H9 (cell line): ENCODE measurements at regions not wholly inside any gene's neighbourhood (a gene's known extent, or its start where the extent isn't known, plus 50 kb on each side); places are given as distances from the start of the nearest gene placed in this dataset.
A peak's percentile ranks its signal among the peaks of the same experiment; 100 is the strongest.
"Not testable (repeated sequence)": the region's sequence is repeated elsewhere in the genome, so short reads cannot be mapped to it uniquely, and the experiment has no call there.

Experiments used
- DNase-seq: peaks from one replicate; pipeline ENCODE4 v3.0.0-alpha.2; 2017
- H2AFZ ChIP-seq: one replicate; pipeline ENCODE4 v1.6.1; 2013; ENCODE audit warnings: mild to moderate bottlenecking, low read length, control low read depth, moderate library complexity
- H2AK5ac ChIP-seq: 2 replicates; pipeline ENCODE4 v1.6.1; 2013; ENCODE audit warnings: low read length, control low read depth, mixed read lengths; ENCODE audit not compliant: insufficient read length
- H2BK120ac ChIP-seq: one replicate; pipeline ENCODE4 v1.6.1; 2013; ENCODE audit warnings: low read depth, mild to moderate bottlenecking, low read length, control low read depth, inconsistent platforms; ENCODE audit not compliant: poor library complexity, severe bottlenecking
- H2BK12ac ChIP-seq: 2 replicates; pipeline ENCODE4 v1.6.1; 2013; ENCODE audit warnings: low read length, control low read depth, mixed read lengths, low read depth; ENCODE audit not compliant: insufficient read length
- H2BK15ac ChIP-seq: 2 replicates; pipeline ENCODE4 v1.6.1; 2013; ENCODE audit warnings: low read depth, low read length, control low read depth
- H2BK20ac ChIP-seq: one replicate; pipeline ENCODE4 v1.6.1; 2013; ENCODE audit warnings: low read depth, mild to moderate bottlenecking, low read length, control low read depth, inconsistent platforms; ENCODE audit not compliant: poor library complexity, severe bottlenecking
- H2BK5ac ChIP-seq: 2 replicates; pipeline ENCODE4 v1.6.1; 2013; ENCODE audit warnings: low read length, control low read depth, mixed read lengths; ENCODE audit not compliant: insufficient read length
- H3K14ac ChIP-seq: 2 replicates; pipeline ENCODE4 v1.6.1; 2013; ENCODE audit warnings: low read length, control low read depth; ENCODE audit not compliant: insufficient read depth
- H3K18ac ChIP-seq: 2 replicates; pipeline ENCODE4 v1.6.1; 2013; ENCODE audit warnings: low read depth, mild to moderate bottlenecking, mixed read lengths, low read length, control low read depth; ENCODE audit not compliant: insufficient read length
- H3K23ac ChIP-seq: 2 replicates; pipeline ENCODE4 v1.6.1; 2013; ENCODE audit warnings: low read length, control low read depth, mixed read lengths, low read depth; ENCODE audit not compliant: insufficient read length
- H3K23me2 ChIP-seq: 2 replicates; pipeline ENCODE4 v1.6.1; 2013; ENCODE audit warnings: low read depth, mild to moderate bottlenecking, mixed read lengths, low read length, control low read depth; ENCODE audit not compliant: insufficient read length, poor library complexity, severe bottlenecking
- H3K27ac ChIP-seq: 2 replicates; pipeline ENCODE4 v1.5.1; 2013; ENCODE audit warnings: low read length, control low read depth, mixed read lengths, low read depth; ENCODE audit not compliant: insufficient read length
- H3K27me3 ChIP-seq: 2 replicates; pipeline ENCODE4 v1.6.1; 2013; ENCODE audit warnings: low read length, control low read depth, inconsistent platforms; ENCODE audit not compliant: insufficient read depth
- H3K4ac ChIP-seq: 2 replicates; pipeline ENCODE4 v1.6.1; 2013; ENCODE audit warnings: low read depth, mild to moderate bottlenecking, control low read depth, inconsistent platforms, low read length, moderate library complexity
- H3K4me1 ChIP-seq: 2 replicates; pipeline ENCODE4 v1.6.1; 2013; ENCODE audit warnings: low read length, control low read depth, inconsistent platforms; ENCODE audit not compliant: insufficient read depth
- H3K4me2 ChIP-seq: 2 replicates; pipeline ENCODE4 v1.6.1; 2013; ENCODE audit warnings: low read length, control low read depth, mixed read lengths; ENCODE audit not compliant: insufficient read length, insufficient read depth
- H3K56ac ChIP-seq: 2 replicates; pipeline ENCODE4 v1.6.1; 2013; ENCODE audit warnings: low read depth, mild to moderate bottlenecking, mixed read lengths, low read length, control low read depth; ENCODE audit not compliant: insufficient read length
- H3K79me1 ChIP-seq: 2 replicates; pipeline ENCODE4 v1.6.1; 2013; ENCODE audit warnings: low read depth, mild to moderate bottlenecking, moderate library complexity, low read length, control low read depth, inconsistent platforms; ENCODE audit not compliant: insufficient read depth, poor library complexity, severe bottlenecking
- H3K79me2 ChIP-seq: 2 replicates; pipeline ENCODE4 v1.6.1; 2013; ENCODE audit warnings: low read length, control low read depth, inconsistent platforms; ENCODE audit not compliant: insufficient read depth
- H3K9ac ChIP-seq: 2 replicates; pipeline ENCODE4 v1.6.1; 2013; ENCODE audit warnings: low read length, control low read depth, mixed read lengths; ENCODE audit not compliant: insufficient read length; ENCODE audit errors: extremely low read depth
- H3K9me3 ChIP-seq: one replicate; pipeline ENCODE4 v1.6.1; 2013; ENCODE audit warnings: low read depth, low read length, inconsistent platforms; ENCODE audit not compliant: control insufficient read depth
- H3T11ph ChIP-seq: one replicate; pipeline ENCODE4 v1.6.1; 2013; ENCODE audit warnings: mild to moderate bottlenecking, low read length, control low read depth, inconsistent platforms
- H4K20me1 ChIP-seq: one replicate; pipeline ENCODE4 v1.6.1; 2013; ENCODE audit not compliant: control insufficient read depth, insufficient read length, insufficient read depth
- H4K5ac ChIP-seq: 2 replicates; pipeline ENCODE4 v1.6.1; 2013; ENCODE audit warnings: low read depth, mild to moderate bottlenecking, mixed read lengths, low read length, control low read depth; ENCODE audit not compliant: insufficient read length
- H4K8ac ChIP-seq: replicated peaks from 2 replicates; pipeline ENCODE4 v1.6.1; 2013; ENCODE audit warnings: low read length, control low read depth, mixed read lengths, low read depth; ENCODE audit not compliant: insufficient read length
- H4K91ac ChIP-seq: 2 replicates; pipeline ENCODE4 v1.6.1; 2013; ENCODE audit warnings: low read depth, mild to moderate bottlenecking, moderate library complexity, mixed read lengths, low read length, control low read depth; ENCODE audit not compliant: insufficient read length
- H3K27ac Mint-ChIP-seq, 3 experiments: 2 replicates in 2 of 3; 3 replicates in 1 of 3; pipeline ENCODE4 v1.8.0; 2020 to 2021; ENCODE audit warnings: mixed read lengths in 3 of 3, mild to moderate bottlenecking in 1 of 3, moderate library complexity in 1 of 3
- H3K27me3 Mint-ChIP-seq: 2 replicates; pipeline ENCODE4 v1.8.0; 2021; ENCODE audit warnings: low read depth, mild to moderate bottlenecking, moderate library complexity, mixed read lengths
- H3K36me3 Mint-ChIP-seq, 3 experiments: 2 replicates in 2 of 3; 3 replicates in 1 of 3; pipeline ENCODE4 v1.8.0; 2020 to 2021; ENCODE audit warnings: low read depth in 3 of 3, mixed read lengths in 3 of 3; ENCODE audit not compliant: insufficient read depth in 1 of 3
- H3K4me1 Mint-ChIP-seq, 2 experiments: 2 replicates each; pipeline ENCODE4 v1.8.0; 2020; ENCODE audit warnings: mixed read lengths in 2 of 2
- H3K4me3 Mint-ChIP-seq, 2 experiments: 2 replicates in 1 of 2; 3 replicates in 1 of 2; pipeline ENCODE4 v1.8.0; 2020 to 2021; ENCODE audit warnings: mild to moderate bottlenecking in 2 of 2, mixed read lengths in 2 of 2, moderate library complexity in 1 of 2
- H3K9me3 Mint-ChIP-seq, 2 experiments: 2 replicates in 1 of 2; 3 replicates in 1 of 2; pipeline ENCODE4 v1.8.0; 2020; ENCODE audit warnings: mild to moderate bottlenecking in 2 of 2, mixed read lengths in 2 of 2, moderate library complexity in 1 of 2
- WGBS: extraction: QIAGEN DNeasy Blood & Tissue Kit; methylation state at CpG from one replicate; pipeline ENCODE4 v1.1.7; 2013; ENCODE audit warnings: missing lambda C conversion rate, low lambda C conversion rate, mixed read lengths; ENCODE audit not compliant: insufficient read length; ENCODE audit errors: extremely low coverage; 5-methylcytosine and 5-hydroxymethylcytosine counted together
- TF ChIP-seq, protein P1 (sequence below): fragments of 200-600 bp; sonication (generic); conservative IDR thresholded peaks from 3 replicates; pipeline ENCODE4 v1.8.0; 2021; ENCODE audit warnings: antibody characterized with exemption, mild to moderate bottlenecking

DNA sequence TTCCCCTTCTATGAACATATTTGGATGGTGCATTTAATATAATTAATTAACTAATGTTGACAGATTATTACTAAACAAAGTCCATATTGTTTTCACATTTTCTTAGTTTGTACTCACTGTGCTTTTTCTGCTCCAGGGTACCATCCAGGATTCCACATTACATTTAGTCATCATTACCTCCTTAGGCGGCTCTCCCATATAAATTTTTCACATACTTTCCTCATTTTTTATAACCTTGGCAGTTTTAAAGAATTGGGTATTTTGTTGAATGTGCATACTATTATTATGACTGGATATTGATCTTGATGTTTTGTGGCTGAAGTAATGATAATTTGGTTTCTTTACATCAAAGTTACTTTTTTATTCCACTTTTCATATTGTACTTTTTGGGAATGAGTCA is 755.6 kb upstream of the ANO3 start:
- H3K4me1 Mint-ChIP-seq: peaks cover 32% of the 10 kb centered on the region in 2 experiments
- Histone ChIP-seq H3K4me1 (no peaks in the 10 kb centered on the region; the same call in 1 of the 2 replicates), H4K20me1 (no peaks in the 10 kb centered on the region), H3K27me3 (no peaks in the 10 kb centered on the region), H3K14ac (no peak overlapping the region), H3K79me2 (no peaks in the 10 kb centered on the region), H4K8ac (no peak overlapping the region), H3K79me1 (no peaks in the 10 kb centered on the region), H3K4ac (no peak overlapping the region), H2AFZ (no peak overlapping the region), H3K9ac (no peak overlapping the region), H4K91ac (no peak overlapping the region), H3K56ac (no peak overlapping the region), H3K27ac (no peak overlapping the region), H2BK12ac (no peak overlapping the region), H3K23ac (no peak overlapping the region), H3K23me2 (no peaks in the 10 kb centered on the region), H4K5ac (no peak overlapping the region), H2BK120ac (no peak overlapping the region), H3T11ph (no peak overlapping the region), H2BK20ac (no peak overlapping the region), H2BK15ac (no peak overlapping the region), H3K18ac (no peak overlapping the region), H3K4me2 (no peak overlapping the region), H2BK5ac (no peak overlapping the region), H3K9me3 (no peaks in the 10 kb centered on the region), H2AK5ac (no peak overlapping the region)
- H3K9me3 Mint-ChIP-seq: no peaks in the 10 kb centered on the region
- WGBS: no CpG with 5 or more reads among the region's 1 CpG
- no peak for DNase-seq
- H3K27me3 Mint-ChIP-seq: no peaks in the 10 kb centered on the region
- no peak overlapping the region for H3K4me3 Mint-ChIP-seq
- no peaks in the 10 kb centered on the region for H3K36me3 Mint-ChIP-seq
- TF ChIP-seq, protein P1, sequence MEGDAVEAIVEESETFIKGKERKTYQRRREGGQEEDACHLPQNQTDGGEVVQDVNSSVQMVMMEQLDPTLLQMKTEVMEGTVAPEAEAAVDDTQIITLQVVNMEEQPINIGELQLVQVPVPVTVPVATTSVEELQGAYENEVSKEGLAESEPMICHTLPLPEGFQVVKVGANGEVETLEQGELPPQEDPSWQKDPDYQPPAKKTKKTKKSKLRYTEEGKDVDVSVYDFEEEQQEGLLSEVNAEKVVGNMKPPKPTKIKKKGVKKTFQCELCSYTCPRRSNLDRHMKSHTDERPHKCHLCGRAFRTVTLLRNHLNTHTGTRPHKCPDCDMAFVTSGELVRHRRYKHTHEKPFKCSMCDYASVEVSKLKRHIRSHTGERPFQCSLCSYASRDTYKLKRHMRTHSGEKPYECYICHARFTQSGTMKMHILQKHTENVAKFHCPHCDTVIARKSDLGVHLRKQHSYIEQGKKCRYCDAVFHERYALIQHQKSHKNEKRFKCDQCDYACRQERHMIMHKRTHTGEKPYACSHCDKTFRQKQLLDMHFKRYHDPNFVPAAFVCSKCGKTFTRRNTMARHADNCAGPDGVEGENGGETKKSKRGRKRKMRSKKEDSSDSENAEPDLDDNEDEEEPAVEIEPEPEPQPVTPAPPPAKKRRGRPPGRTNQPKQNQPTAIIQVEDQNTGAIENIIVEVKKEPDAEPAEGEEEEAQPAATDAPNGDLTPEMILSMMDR: no peak
- no peak overlapping the region for H3K27ac Mint-ChIP-seq

GRCh38 chr11:25579554-25579953 is 752.4 kb upstream of the ANO3 start:
- not testable (repeated sequence) for H3K79me2 ChIP-seq, H2BK12ac ChIP-seq, H3K4ac ChIP-seq, H3K4me1 ChIP-seq, H3K27me3 Mint-ChIP-seq, H2AFZ ChIP-seq, H2BK5ac ChIP-seq, H4K91ac ChIP-seq, H3T11ph ChIP-seq, H3K14ac ChIP-seq, H3K18ac ChIP-seq, H3K36me3 Mint-ChIP-seq, H4K20me1 ChIP-seq, H2AK5ac ChIP-seq, H3K9me3 Mint-ChIP-seq, H4K8ac ChIP-seq, H3K27me3 ChIP-seq, H3K23me2 ChIP-seq, H2BK20ac ChIP-seq, H3K79me1 ChIP-seq, H3K23ac ChIP-seq, H2BK120ac ChIP-seq, H4K5ac ChIP-seq, H3K9ac ChIP-seq, H2BK15ac ChIP-seq, H3K9me3 ChIP-seq, DNase-seq
- Histone ChIP-seq H3K56ac (peak overlapping the region; percentile 82), H3K27ac (peak overlapping the region; percentile 81), H3K4me2 (peak overlapping the region; percentile 39)
- Mint-ChIP-seq H3K4me3 (peak overlapping the region; percentile 5 to 58; a peak in 3 of 5 replicates), H3K4me1 (peaks cover 32% of the 10 kb centered on the region in 2 experiments), H3K27ac (peak overlapping the region; percentile 69 to 99 (median 87))
- no CpG with 5 or more reads among the region's 2 CpGs for WGBS
